ENCODE measurements at regions not wholly inside any gene's neighbourhood (a gene's known extent, or its start where the extent isn't known, plus 50 kb on each side); places are given as distances from the start of the nearest gene placed in this dataset.

- intact Hi-C loops (cut with micrococcal nuclease) = no loop called here
- DNase-seq (ENCODE audit: low read depth, low spot score) (no peak), ATAC-seq (no peak)
- no peaks in the 10 kb centered on the region for H3K79me2 ChIP-seq (ENCODE audit: insufficient read depth, low read length)
- no peak overlapping the region for H2AFZ ChIP-seq (ENCODE audit: low read depth, low read length, poor library complexity, severe bottlenecking)
- ChIA-PET CTCF (no interaction called here), POLR2A (no interaction called here), RAD21 (ENCODE audit: low non-redundant PET in 1 of 2, low total read pairs in 2 of 2, uncharacterized antibody in 2 of 2, unreplicated experiment in 2 of 2) (no interaction called here)
- no peaks in the 10 kb centered on the region for H3K27me3 ChIP-seq (ENCODE audit: insufficient read depth, low read length)
- H3K27ac ChIP-seq (ENCODE audit: low read depth, low read length) = no peak overlapping the region
- no peaks in the 10 kb centered on the region for H4K20me1 ChIP-seq (ENCODE audit: insufficient read depth)
- H3K4me2 ChIP-seq (ENCODE audit: low read length) = no peak overlapping the region
- no peaks in the 10 kb centered on the region for H3K9me2 ChIP-seq (ENCODE audit: insufficient read depth)
- no peaks in the 10 kb centered on the region for H3K36me3 ChIP-seq (ENCODE audit: control insufficient read depth in 1 of 2, insufficient read depth in 2 of 2, low read length in 2 of 2)
- no peaks in the 10 kb centered on the region for H3K4me1 ChIP-seq (ENCODE audit: control insufficient read depth in 1 of 2, insufficient read depth in 2 of 2, low read length in 2 of 2)
- no peak overlapping the region for H3K9ac ChIP-seq (ENCODE audit: low read length)
- BruUV-seq (replicated peaks) = no TSS peak
- no peak overlapping the region for H3K4me3 ChIP-seq (replicated peaks in 1 of 2; ENCODE audit: low read depth in 1 of 2, low read length in 2 of 2)
- TF ChIP-seq EZH2 (IDR thresholded peaks at IDR 0.05) (no peak), SP1 (IDR thresholded peaks at IDR 0.05; ENCODE audit: low read depth) (no peak), EGR1 (IDR thresholded peaks at IDR 0.05; ENCODE audit: low read depth) (no peak), EZH2phosphoT487 (IDR thresholded peaks at IDR 0.05; ENCODE audit: borderline replicate concordance) (no peak), ZBTB33 (IDR thresholded peaks at IDR 0.05; ENCODE audit: extremely low read depth, insufficient replicate concordance, low read length) (no peak), CEBPB (IDR thresholded peaks at IDR 0.05; ENCODE audit: low read depth) (no peak), RAD21 (IDR thresholded peaks at IDR 0.05; ENCODE audit: low read depth) (no peak), MAX (IDR thresholded peaks at IDR 0.05) (no peak), CTCF (IDR thresholded peaks at IDR 0.05 in 2 of 3, conservative IDR thresholded peaks at IDR 0.05 in 1 of 3; ENCODE audit: borderline replicate concordance in 1 of 3, insufficient read depth in 1 of 3, low read depth in 2 of 3, low read length in 2 of 3) (no peak), SIN3A (IDR thresholded peaks at IDR 0.05; ENCODE audit: low read depth) (no peak), JUND (IDR thresholded peaks at IDR 0.05) (no peak), SRF (IDR thresholded peaks at IDR 0.05; ENCODE audit: low read depth) (no peak)
- no peaks in the 10 kb centered on the region for H3K9me3 ChIP-seq (ENCODE audit: control insufficient read depth in 1 of 2, insufficient read depth in 1 of 2, low read depth in 1 of 2, low read length in 2 of 2)
Observed at GRCh38 chr11:29495676-29496075, 521.2 kb downstream of the KCNA4 start.
